GF-D8 (cell line): ENCODE measurements at regions not wholly inside any gene's neighbourhood (a gene's known extent, or its start where the extent isn't known, plus 50 kb on each side); places are given as distances from the start of the nearest gene placed in this dataset.

Source experiments
- DNase-seq: peaks from one replicate; lab custom pipeline; 2025; lab: John Stamatoyannopoulos, UW

DNA sequence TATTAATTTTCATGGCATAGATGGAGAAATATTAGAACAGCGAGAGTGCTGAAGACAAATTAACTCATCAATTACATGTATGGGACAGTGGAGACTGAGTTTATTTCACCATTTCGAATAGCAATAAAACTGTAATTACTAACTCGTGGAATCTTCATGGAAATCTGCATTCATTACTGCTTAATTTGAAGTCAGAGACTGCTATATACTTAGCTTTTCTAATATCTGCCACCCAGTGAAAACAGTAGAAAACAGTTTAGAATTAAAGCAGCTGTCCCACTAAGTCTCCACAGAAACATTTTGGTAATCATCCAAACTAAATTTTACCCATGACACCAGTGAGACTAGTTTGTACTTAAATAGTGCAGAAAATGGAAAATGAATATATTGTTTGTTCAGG, 56.8 kb downstream of the IZUMO3 start:
- no peak for DNase-seq

GRCh38 chr9:24487946-24488345, 57.8 kb downstream of the IZUMO3 start:
- DNase-seq, result no peak

- no peak for DNase-seq
Measured at GRCh38 chr9:24487250-24487861, 58.3 kb downstream of the IZUMO3 start.

GRCh38 chr9:24479361-24480059, 66.2 kb downstream of the IZUMO3 start:
- no peak for DNase-seq

DNA sequence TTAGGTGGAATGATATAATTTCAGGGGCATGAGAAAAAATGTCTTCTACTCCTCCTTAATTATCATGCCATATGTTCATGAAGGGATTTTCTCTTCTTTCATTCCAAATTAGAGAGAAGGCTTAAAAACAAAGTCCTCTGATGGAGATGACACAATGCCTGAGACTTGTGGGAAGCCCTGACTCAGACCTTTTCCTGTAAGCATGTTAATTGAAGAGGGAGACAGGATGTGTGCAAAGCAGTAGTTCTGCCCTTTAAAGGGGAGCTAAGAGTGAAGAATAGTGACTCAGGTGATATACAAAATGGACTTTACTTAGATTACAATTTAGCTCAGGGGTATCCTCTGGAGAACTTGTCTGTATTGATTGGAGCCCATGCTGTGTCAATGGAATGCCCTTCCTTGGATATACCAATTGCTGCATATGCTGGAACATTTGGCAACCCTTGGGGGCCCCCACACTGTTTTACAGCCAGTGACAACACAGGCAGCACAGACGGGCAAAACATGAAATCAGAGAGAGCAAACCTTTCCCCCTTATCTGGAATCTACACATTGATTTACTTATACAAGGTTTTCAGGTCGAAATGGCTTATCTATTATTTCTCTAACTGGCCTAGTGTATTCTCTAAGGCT, 81.3 kb downstream of the IZUMO3 start:
- DNase-seq, result no peak

- DNase-seq, result no peak
Measured at GRCh38 chr9:24462951-24463350, 82.7 kb downstream of the IZUMO3 start.

GRCh38 chr9:24460781-24461180, 84.9 kb downstream of the IZUMO3 start:
- no peak for DNase-seq

- no peak for DNase-seq
Measured at GRCh38 chr9:24459953-24460352, 85.7 kb downstream of the IZUMO3 start.

- DNase-seq, result no peak
Measured at GRCh38 chr9:24451346-24451745, 94.4 kb downstream of the IZUMO3 start.

DNA sequence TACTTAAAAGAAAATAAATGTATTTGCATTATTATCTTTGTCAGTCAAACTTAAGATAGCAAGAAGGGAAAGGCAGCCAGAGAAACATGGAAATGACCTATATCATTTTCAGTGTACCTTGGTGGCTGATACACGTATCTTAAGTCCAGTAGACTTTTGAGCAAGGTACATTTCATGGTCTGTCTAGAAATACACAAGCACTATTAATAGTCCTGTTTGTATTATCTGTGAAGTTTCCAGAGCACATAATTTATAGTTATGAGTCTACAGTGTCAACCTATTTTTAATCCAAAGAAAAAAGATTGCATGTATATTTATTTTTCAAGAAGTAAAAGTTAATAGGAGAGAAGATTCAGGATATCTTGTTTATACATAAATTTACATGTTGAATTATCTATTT, 95.7 kb downstream of the IZUMO3 start:
- no peak for DNase-seq

DNA sequence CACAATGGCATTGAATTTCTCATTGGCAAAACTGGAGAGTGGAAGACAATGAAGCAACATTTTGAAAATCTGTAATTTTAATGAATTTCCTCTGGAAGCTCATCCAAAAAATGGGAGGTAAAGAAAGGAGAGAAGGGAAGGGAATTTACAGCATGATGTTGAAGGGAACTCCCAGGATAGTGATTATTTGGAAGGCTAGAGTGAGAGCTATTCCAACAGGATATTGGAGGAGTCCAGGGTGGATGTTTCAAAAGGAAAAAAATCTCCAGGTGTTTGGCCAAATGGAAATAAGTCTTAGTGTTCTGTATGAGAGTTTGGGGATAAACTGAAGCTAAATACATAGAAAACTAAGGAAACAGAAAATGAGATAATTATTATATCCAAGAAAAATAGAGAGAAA, 106.2 kb downstream of the IZUMO3 start:
- no peak for DNase-seq

- DNase-seq, result no peak
Measured at GRCh38 chr9:24438876-24439275, 106.8 kb downstream of the IZUMO3 start.

GRCh38 chr9:24436761-24437160, 108.9 kb downstream of the IZUMO3 start:
- no peak for DNase-seq

DNA sequence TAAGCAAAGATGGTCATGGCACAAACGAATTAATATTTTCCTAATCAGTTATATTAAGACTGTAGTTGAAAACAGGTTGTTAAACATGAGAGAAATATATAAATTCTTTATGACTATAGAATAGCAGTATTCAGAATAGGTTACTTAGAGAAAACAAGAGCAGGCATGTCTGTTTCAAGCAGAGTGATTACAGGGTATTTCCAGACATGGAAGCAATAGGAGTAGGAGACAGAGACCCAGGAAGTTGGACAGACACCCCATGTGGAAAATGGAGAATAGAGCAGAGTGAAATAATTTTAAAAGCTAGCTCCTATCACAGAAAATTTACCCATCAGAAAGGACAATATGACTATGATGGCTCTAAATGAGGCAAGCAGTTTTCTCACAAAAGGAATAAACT, 111.5 kb downstream of the IZUMO3 start:
- DNase-seq, result no peak

- DNase-seq, result no peak
Measured at GRCh38 chr9:24416136-24416535, 129.6 kb downstream of the IZUMO3 start.

DNA sequence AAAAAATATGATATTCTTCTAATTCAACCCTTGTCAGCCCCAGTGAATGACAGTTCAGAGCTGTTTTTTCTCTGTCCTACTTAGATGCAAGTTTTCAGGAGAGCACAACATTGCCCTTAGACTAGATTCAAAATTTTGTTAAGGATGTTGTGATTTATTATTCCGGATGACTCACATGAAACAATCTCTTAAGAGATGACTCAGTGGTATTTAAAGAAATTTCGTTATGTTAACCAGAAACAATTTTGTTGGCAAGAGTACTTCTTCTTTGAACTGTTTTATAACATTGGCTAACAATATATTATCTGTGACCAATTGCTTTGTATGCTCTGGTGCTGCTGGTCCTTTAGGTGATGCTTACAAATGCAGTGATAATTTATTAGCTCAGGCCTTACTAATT, 132.0 kb downstream of the IZUMO3 start:
- no peak for DNase-seq

GRCh38 chr9:24398466-24398865, 147.2 kb downstream of the IZUMO3 start:
- DNase-seq, result no peak

GRCh38 chr9:24391095-24391494, 154.6 kb downstream of the IZUMO3 start:
- DNase-seq, result no peak

- no peak for DNase-seq
Measured at GRCh38 chr9:24385077-24385476, 160.6 kb downstream of the IZUMO3 start.

GRCh38 chr9:24382566-24382965, 163.1 kb downstream of the IZUMO3 start:
- no peak for DNase-seq

GRCh38 chr9:24381205-24381604, 164.5 kb downstream of the IZUMO3 start:
- no peak for DNase-seq

DNA sequence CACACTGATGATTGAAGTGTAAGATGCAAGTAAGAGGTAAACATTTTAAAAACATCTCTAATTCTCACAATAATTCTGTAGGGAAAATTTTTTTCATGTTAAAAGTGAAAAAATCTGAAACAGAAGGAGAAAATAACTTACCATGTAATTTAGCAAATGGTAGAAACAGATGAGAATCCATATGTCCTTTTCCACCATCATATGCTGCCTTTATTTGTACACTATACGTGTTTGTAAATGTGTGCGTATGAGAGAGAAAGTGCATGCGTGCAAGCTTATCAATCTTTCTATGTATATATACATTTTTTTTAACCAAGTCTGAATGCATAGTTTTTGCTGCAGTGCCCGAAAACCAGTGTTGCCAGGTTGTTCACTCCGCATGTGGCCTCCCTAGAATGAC, 186.7 kb downstream of the IZUMO3 start:
- DNase-seq, result no peak

DNA sequence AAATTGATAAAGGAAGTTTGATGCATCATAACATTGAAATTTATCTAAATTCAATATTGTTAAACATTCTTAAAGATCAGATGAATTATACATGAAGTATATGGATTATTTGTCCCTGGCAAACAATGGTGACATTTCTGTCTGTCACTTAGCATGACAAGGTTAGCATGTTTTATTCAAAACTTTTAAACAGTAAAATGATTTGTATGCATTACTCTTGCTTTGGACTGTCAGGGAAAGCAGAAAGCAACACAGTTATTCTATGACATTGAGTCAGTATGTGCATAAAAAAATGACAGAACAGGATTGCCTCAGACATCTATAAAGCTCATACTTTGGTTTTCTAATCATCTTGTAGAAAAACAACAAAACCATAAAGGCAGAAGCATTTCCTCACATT, 193.7 kb downstream of the IZUMO3 start:
- no peak for DNase-seq

GRCh38 chr9:24351258-24351657, 194.4 kb downstream of the IZUMO3 start:
- DNase-seq, result no peak
